Esophagus squamous epithelium (tissue), 4 donors: ENCODE measurements at regions not wholly inside any gene's neighbourhood (a gene's known extent, or its start where the extent isn't known, plus 50 kb on each side); places are given as distances from the start of the nearest gene placed in this dataset.

ENCODE experiments used
- POLR2A ChIP-seq, 4 donors: fragments of 450-650 bp; IDR thresholded peaks; one replicate each; pipeline ENCODE4 v1.6.1; 2017; ENCODE audit warnings: antibody characterized with exemption in 4 of 4, mild to moderate bottlenecking in 4 of 4, moderate library complexity in 3 of 4
- TF ChIP-seq, protein P1 (sequence below), 6 experiments: fragments of 450-650 bp in 4 of 6; fragments of 200-600 bp in 2 of 6; sonication (generic) in 2 of 6; IDR thresholded peaks; one replicate each; pipeline ENCODE4 v1.5.1; 2016 to 2019; ENCODE audit warnings: antibody characterized with exemption in 6 of 6, mild to moderate bottlenecking in 4 of 6, moderate library complexity in 4 of 6

DNA sequence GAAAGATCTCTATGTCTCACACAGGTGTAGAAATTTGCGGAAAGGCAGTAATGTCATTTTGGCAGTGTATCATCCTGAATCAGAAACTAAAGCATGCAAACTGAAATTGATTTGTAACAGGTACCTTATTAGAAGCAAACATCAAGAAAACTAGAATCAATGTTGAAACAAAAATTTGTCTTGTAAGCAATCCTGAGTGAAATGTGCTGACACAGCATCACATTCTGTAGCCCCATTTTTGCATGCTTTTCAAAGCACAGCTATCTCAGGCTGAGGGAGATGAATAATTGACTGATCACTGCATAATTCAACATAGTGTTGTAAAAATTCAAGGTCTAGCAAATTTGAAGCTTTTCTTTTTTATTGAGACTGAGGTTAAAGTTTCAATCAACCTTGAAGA, 539.7 kb downstream of the DACH1 start:
- TF ChIP-seq, protein P1, sequence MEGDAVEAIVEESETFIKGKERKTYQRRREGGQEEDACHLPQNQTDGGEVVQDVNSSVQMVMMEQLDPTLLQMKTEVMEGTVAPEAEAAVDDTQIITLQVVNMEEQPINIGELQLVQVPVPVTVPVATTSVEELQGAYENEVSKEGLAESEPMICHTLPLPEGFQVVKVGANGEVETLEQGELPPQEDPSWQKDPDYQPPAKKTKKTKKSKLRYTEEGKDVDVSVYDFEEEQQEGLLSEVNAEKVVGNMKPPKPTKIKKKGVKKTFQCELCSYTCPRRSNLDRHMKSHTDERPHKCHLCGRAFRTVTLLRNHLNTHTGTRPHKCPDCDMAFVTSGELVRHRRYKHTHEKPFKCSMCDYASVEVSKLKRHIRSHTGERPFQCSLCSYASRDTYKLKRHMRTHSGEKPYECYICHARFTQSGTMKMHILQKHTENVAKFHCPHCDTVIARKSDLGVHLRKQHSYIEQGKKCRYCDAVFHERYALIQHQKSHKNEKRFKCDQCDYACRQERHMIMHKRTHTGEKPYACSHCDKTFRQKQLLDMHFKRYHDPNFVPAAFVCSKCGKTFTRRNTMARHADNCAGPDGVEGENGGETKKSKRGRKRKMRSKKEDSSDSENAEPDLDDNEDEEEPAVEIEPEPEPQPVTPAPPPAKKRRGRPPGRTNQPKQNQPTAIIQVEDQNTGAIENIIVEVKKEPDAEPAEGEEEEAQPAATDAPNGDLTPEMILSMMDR (IDR thresholded peaks at IDR 0.05) = no peak
- TF ChIP-seq POLR2A (IDR thresholded peaks at IDR 0.05) = no peak
